ENCODE measurements at regions not wholly inside any gene's neighbourhood (a gene's known extent, or its start where the extent isn't known, plus 50 kb on each side); places are given as distances from the start of the nearest gene placed in this dataset.

DNA sequence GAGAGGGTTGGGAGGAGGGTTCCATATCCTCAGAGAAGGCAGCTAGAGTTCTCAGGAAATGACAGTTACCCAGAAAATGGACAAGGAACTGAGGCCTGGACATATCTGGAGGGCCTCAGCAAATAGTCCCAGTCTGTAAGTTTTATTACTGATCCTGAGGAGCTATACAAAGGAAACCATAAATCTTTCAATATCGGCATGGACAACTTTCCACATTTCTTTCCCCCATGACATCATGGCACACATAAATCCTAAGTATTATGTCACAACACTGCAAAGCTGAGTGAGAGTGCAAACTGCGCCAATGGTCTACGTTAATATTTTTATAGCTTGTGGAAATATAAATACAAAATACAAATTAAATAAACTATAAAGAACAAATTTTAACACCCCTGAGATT lies 1356.2 kb upstream of the C9orf72 start:
- intact Hi-C loops (cut with DNase I) = no loop called here
- no peak for DNase-seq
- H3K27ac ChIP-seq = no peak overlapping the region
- no peak for TF ChIP-seq POLR2A (IDR thresholded peaks at IDR 0.05)
- no peak for TF ChIP-seq POLR2AphosphoS5 (IDR thresholded peaks at IDR 0.05)
- TF ChIP-seq CTCF (IDR thresholded peaks at IDR 0.05) = no peak
- no peak for TF ChIP-seq EP300 (IDR thresholded peaks at IDR 0.05)
- 81 to 86% methylated on average over 3 of the region's 3 CpGs for WGBS, 2 donors
- H3K27me3 ChIP-seq = no peaks in the 10 kb centered on the region
- H3K4me3 ChIP-seq = no peak overlapping the region
- H3K4me1 ChIP-seq = no peaks in the 10 kb centered on the region
- no peaks in the 10 kb centered on the region for H3K36me3 ChIP-seq
- no peaks in the 10 kb centered on the region for H3K9me3 ChIP-seq

DNA sequence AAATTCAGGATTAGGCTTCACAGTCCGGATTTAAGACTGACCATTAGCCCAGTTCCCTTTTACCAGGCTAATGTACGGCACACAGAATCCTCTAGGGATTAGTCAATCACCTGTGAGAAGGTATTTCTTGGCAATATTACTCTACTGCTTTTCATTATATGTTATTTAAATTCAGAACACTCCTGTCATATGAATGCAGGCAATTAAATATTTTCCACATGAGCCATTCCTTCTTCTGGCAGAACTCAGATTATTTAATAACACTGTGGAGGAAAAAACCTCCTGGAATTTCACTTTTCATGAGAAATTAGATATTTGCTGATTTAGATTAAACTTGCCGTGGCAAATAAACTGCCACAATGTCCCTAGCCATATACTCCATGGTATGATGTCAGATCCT lies 1357.5 kb upstream of the C9orf72 start:
- intact Hi-C loops (cut with DNase I) = no loop called here
- 88 to 90% methylated on average over 3 of the region's 3 CpGs for WGBS, 2 donors
- H3K27ac ChIP-seq = no peak overlapping the region

DNA sequence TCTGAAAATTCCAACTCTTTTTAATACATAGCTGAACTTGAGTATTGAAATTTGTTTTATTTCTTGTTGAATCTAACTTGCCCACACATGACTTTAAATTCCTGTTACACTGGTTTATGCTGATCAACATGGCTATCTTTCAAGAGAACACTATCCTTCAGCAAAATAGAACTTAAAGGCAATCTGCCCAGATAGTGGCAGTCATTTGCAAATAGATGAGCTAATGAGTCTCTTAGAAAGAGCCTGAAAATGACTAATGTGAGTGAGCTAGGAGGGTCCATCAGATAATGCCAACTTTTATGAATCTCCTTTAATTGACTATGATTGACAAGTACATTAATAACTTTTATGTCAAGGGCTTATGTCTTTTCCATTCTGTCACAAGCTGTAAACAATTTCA lies 1360.8 kb upstream of the C9orf72 start:
- H3K27ac ChIP-seq = no peak overlapping the region
- no peaks in the 10 kb centered on the region for H3K36me3 ChIP-seq
- TF ChIP-seq CTCF (IDR thresholded peaks at IDR 0.05) = no peak
- TF ChIP-seq POLR2A (IDR thresholded peaks at IDR 0.05) = no peak
- no peak for TF ChIP-seq EP300 (IDR thresholded peaks at IDR 0.05)
- no peak for TF ChIP-seq POLR2AphosphoS5 (IDR thresholded peaks at IDR 0.05)
- no peaks in the 10 kb centered on the region for H3K4me1 ChIP-seq
- intact Hi-C loops (cut with DNase I) = no loop called here
- no peaks in the 10 kb centered on the region for H3K9me3 ChIP-seq
- no peak overlapping the region for H3K4me3 ChIP-seq
- no peak for DNase-seq
- no peaks in the 10 kb centered on the region for H3K27me3 ChIP-seq

More for the DNA sequence above, 1357.5 kb upstream of the C9orf72 start:
- TF ChIP-seq POLR2AphosphoS5 (IDR thresholded peaks at IDR 0.05) (no peak), CTCF (IDR thresholded peaks at IDR 0.05) (no peak), POLR2A (IDR thresholded peaks at IDR 0.05) (no peak), EP300 (IDR thresholded peaks at IDR 0.05) (no peak)
- Histone ChIP-seq H3K36me3 (no peaks in the 10 kb centered on the region), H3K9me3 (no peaks in the 10 kb centered on the region), H3K4me3 (no peak overlapping the region), H3K27me3 (no peaks in the 10 kb centered on the region), H3K4me1 (no peaks in the 10 kb centered on the region)
- no peak for DNase-seq

GRCh38 chr9:28938981-28939380 lies 1365.7 kb upstream of the C9orf72 start:
- no peak for TF ChIP-seq POLR2A (IDR thresholded peaks at IDR 0.05)
- no peak for TF ChIP-seq POLR2AphosphoS5 (IDR thresholded peaks at IDR 0.05)
- no peak for TF ChIP-seq EP300 (IDR thresholded peaks at IDR 0.05)
- no peak for TF ChIP-seq CTCF (IDR thresholded peaks at IDR 0.05)
- Histone ChIP-seq H3K4me3 (no peak overlapping the region), H3K36me3 (no peaks in the 10 kb centered on the region), H3K27me3 (no peaks in the 10 kb centered on the region), H3K27ac (no peak overlapping the region), H3K9me3 (no peaks in the 10 kb centered on the region), H3K4me1 (no peaks in the 10 kb centered on the region)
- WGBS, 2 donors = 7 to 44% methylated on average over 3 of the region's 3 CpGs
- DNase-seq = no peak
- intact Hi-C loops (cut with DNase I) = no loop called here

DNA sequence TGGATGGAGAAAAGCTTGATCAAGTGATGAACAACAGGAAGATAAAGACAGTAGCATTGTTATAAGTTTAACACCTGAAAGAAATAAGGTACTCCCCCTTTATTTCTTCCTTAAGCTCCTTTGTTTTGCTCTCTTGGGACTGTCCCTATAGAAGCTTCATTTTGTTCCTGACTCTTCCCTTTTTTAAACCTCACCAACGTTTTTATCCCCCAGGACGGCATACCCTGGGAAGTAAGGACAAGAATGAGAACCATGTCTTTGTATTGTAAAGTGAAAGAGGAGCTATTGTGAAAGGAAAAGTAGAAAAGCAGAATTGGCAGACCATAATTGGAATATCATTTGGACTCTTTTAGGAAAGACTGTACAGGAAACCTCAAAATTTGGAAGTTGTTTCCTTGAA lies 1368.6 kb upstream of the C9orf72 start:
- 45 to 52% methylated on average over 2 of the region's 2 CpGs for WGBS, 2 donors
- TF ChIP-seq POLR2AphosphoS5 (IDR thresholded peaks at IDR 0.05) (no peak), POLR2A (IDR thresholded peaks at IDR 0.05) (no peak), CTCF (IDR thresholded peaks at IDR 0.05) (no peak), EP300 (IDR thresholded peaks at IDR 0.05) (no peak)
- no peak overlapping the region for H3K27ac ChIP-seq
- no peaks in the 10 kb centered on the region for H3K4me1 ChIP-seq
- no peaks in the 10 kb centered on the region for H3K36me3 ChIP-seq
- no peaks in the 10 kb centered on the region for H3K9me3 ChIP-seq
- intact Hi-C loops (cut with DNase I) = no loop called here
- H3K27me3 ChIP-seq = no peaks in the 10 kb centered on the region
- DNase-seq = no peak
- no peak overlapping the region for H3K4me3 ChIP-seq

Measured in sigmoid colon (tissue), 6 donors.